ENCODE measurements at regions not wholly inside any gene's neighbourhood (a gene's known extent, or its start where the extent isn't known, plus 50 kb on each side); places are given as distances from the start of the nearest gene placed in this dataset.

DNA sequence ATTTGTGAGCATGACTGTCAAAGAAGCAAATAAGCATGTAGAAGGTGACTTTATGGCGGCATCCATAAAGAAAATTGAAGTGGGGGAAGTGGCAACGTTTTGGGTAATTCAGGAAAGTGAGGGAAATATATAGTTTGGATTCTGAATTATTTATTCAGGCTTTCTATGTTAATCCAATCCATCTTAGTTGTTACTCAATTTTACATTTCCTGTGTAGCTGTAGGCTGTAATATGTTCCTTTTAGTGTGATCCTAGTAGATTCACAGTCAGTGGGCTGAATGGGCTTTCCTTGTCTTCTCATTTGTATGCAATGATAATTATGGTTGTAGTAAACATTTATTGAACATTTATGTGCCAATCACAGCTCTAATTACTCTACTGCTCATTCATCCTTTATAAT, 654.1 kb downstream of the EDEM1 start:
- TF ChIP-seq, protein P1, sequence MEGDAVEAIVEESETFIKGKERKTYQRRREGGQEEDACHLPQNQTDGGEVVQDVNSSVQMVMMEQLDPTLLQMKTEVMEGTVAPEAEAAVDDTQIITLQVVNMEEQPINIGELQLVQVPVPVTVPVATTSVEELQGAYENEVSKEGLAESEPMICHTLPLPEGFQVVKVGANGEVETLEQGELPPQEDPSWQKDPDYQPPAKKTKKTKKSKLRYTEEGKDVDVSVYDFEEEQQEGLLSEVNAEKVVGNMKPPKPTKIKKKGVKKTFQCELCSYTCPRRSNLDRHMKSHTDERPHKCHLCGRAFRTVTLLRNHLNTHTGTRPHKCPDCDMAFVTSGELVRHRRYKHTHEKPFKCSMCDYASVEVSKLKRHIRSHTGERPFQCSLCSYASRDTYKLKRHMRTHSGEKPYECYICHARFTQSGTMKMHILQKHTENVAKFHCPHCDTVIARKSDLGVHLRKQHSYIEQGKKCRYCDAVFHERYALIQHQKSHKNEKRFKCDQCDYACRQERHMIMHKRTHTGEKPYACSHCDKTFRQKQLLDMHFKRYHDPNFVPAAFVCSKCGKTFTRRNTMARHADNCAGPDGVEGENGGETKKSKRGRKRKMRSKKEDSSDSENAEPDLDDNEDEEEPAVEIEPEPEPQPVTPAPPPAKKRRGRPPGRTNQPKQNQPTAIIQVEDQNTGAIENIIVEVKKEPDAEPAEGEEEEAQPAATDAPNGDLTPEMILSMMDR (IDR thresholded peaks at IDR 0.05) = no peak
- TF ChIP-seq EP300 (IDR thresholded peaks at IDR 0.05) = no peak
- TF ChIP-seq POLR2A (IDR thresholded peaks at IDR 0.05) = no peak
- intact Hi-C loops (cut with DNase I) = no loop called here
- Histone ChIP-seq H3K4me3 (no peak overlapping the region), H3K27me3 (no peaks in the 10 kb centered on the region), H3K4me1 (ENCODE audit: insufficient read depth) (no peaks in the 10 kb centered on the region), H3K9me3 (no peaks in the 10 kb centered on the region), H3K27ac (no peak overlapping the region), H3K36me3 (no peaks in the 10 kb centered on the region)
- no peak for DNase-seq
- 59 to 70% (median 67%) methylated on average over 2 of the region's 2 CpGs for WGBS, 3 donors

DNA sequence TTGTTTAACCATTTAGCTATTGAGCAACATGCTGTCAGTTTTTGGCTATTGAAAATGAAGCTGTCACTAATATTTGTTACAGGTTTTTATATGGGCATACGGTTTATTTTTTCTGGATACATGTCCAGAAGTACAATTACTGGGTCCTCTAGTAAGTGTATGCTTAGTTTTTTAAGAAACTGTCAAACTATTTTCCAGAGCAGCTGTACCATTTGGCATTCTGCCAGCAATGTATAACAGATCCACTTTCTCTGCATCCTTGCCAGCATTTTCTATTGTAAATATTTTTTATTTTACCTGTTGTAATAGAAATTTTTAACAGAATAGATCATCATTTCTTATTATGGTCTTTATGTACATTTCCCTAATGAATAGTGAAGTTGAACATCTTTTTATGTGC, 658.8 kb downstream of the EDEM1 start:
- H3K27me3 ChIP-seq = no peaks in the 10 kb centered on the region
- intact Hi-C loops (cut with DNase I) = no loop called here
- H3K4me3 ChIP-seq = no peak overlapping the region
- TF ChIP-seq POLR2A (IDR thresholded peaks at IDR 0.05) (no peak), EP300 (IDR thresholded peaks at IDR 0.05) (no peak)
- H3K36me3 ChIP-seq = no peaks in the 10 kb centered on the region
- H3K9me3 ChIP-seq = no peaks in the 10 kb centered on the region
- 67 to 78% (median 75%) methylated on average over 1 of the region's 1 CpG for WGBS, 3 donors
- DNase-seq = no peak
- H3K27ac ChIP-seq = no peak overlapping the region
- no peaks in the 10 kb centered on the region for H3K4me1 ChIP-seq (ENCODE audit: insufficient read depth)

DNA sequence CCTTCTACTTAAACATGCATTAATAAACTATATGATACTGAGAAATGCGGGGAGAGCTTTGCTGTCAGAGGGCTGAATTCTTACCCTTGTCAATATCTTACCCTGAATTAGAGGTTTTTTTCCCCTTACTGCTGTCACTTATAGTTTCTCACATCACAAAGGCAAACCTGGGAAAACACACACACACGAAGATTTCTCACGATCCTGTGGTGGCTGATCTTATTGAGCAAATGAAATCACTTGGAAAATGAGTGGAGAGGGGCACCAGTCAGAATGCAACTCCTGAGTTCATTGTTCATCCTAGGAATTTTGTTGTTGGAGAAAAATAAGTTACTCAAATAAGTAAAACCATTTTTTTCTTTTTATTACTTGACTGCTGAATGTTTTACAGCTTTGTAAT, 673.6 kb downstream of the EDEM1 start:
- intact Hi-C loops (cut with DNase I) = no loop called here
- Histone ChIP-seq H3K9me3 (no peaks in the 10 kb centered on the region), H3K27me3 (no peaks in the 10 kb centered on the region), H3K36me3 (no peaks in the 10 kb centered on the region), H3K4me3 (no peak overlapping the region), H3K4me1 (ENCODE audit: insufficient read depth) (no peaks in the 10 kb centered on the region), H3K27ac (no peak overlapping the region)
- DNase-seq = no peak
- 49 to 69% (median 57%) methylated on average over 3 of the region's 3 CpGs for WGBS, 3 donors
- TF ChIP-seq EP300 (IDR thresholded peaks at IDR 0.05) = no peak
- no peak for TF ChIP-seq POLR2A (IDR thresholded peaks at IDR 0.05)
- TF ChIP-seq, protein P1 (IDR thresholded peaks at IDR 0.05) = no peak

DNA sequence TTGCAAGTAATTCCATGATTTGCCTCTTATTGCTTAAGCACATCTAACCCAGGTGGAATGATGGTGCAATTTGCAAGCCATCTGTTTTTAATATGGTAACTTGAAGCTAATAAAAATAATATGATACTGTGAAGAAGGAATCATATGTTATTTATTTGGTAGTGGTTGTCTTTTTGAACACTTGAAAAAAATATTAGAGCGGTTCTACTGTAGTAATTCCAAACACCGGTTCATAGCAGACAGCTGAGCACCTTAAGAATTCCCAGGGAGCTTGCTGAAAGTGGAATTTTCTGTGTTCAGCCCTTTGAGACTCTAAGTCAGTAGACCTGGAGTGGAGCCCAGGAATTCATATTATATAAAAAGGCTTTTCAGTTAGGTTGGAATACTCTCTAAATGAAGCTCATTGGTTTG, 687.4 kb downstream of the EDEM1 start:
- intact Hi-C loops (cut with DNase I) = no loop called here
- TF ChIP-seq POLR2A (IDR thresholded peaks at IDR 0.05) (no peak), EP300 (IDR thresholded peaks at IDR 0.05) (no peak)
- TF ChIP-seq, protein P1 (IDR thresholded peaks at IDR 0.05) = no peak
- no peak for DNase-seq
- Histone ChIP-seq H3K4me3 (no peak overlapping the region), H3K9me3 (no peaks in the 10 kb centered on the region), H3K27ac (no peak overlapping the region), H3K4me1 (ENCODE audit: insufficient read depth) (no peaks in the 10 kb centered on the region), H3K36me3 (no peaks in the 10 kb centered on the region), H3K27me3 (no peaks in the 10 kb centered on the region)
- 19 to 21% (median 21%) methylated on average over 2 of the region's 2 CpGs for WGBS, 3 donors

DNA sequence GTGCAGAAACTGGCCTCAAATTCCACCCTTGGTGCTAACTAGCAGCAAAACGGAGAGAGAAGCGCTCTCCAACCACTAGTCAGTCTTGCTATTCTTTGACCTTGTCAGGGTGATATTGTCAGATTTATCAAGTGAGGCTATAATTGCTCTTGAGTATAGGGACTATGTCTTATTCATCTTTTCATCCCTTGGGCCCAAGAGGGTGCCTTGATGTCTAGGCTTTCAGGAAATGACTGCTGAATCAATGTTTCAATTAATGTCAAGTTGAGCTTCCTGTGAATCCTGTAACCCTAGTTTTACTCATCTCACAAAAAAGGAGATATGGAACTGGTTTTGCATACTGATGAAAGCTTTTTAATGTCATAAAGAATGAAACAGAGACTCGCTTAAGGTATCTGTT, 701.3 kb downstream of the EDEM1 start:
- H3K27me3 ChIP-seq = no peaks in the 10 kb centered on the region
- intact Hi-C loops (cut with DNase I) = no loop called here
- no peak for DNase-seq
- no peaks in the 10 kb centered on the region for H3K36me3 ChIP-seq
- no peaks in the 10 kb centered on the region for H3K4me1 ChIP-seq (ENCODE audit: insufficient read depth)
- no peaks in the 10 kb centered on the region for H3K9me3 ChIP-seq
- no peak overlapping the region for H3K27ac ChIP-seq
- TF ChIP-seq POLR2A (IDR thresholded peaks at IDR 0.05) (no peak), EP300 (IDR thresholded peaks at IDR 0.05) (no peak)
- TF ChIP-seq, protein P1 (IDR thresholded peaks at IDR 0.05) = no peak
- WGBS, 3 donors = 83 to 88% (median 83%) methylated on average over 3 of the region's 3 CpGs
- no peak overlapping the region for H3K4me3 ChIP-seq
